ENCODE measurements at regions not wholly inside any gene's neighbourhood (a gene's known extent, or its start where the extent isn't known, plus 50 kb on each side); places are given as distances from the start of the nearest gene placed in this dataset.
A peak's percentile ranks its signal among the peaks of the same experiment; 100 is the strongest.
"Not testable (repeated sequence)": the region's sequence is repeated elsewhere in the genome, so short reads cannot be mapped to it uniquely, and the experiment has no call there.

- Histone ChIP-seq H3K4me1 (ENCODE audit: low read length) (peaks cover 28% of the 10 kb centered on the region), H3K9me3 (ENCODE audit: low read length) (no peaks in the 10 kb centered on the region), H3K9me2 (replicated peaks; ENCODE audit: insufficient read depth, low read length) (no peaks in the 10 kb centered on the region), H3K36me3 (ENCODE audit: insufficient read depth, low read length) (no peaks in the 10 kb centered on the region), H3K27me3 (ENCODE audit: low read length) (no peaks in the 10 kb centered on the region), H3K4me3 (ENCODE audit: low read length) (no peak overlapping the region), H3K9ac (ENCODE audit: low read length) (no peak overlapping the region), H3K79me2 (ENCODE audit: low read length) (no peaks in the 10 kb centered on the region), H3K27ac (ENCODE audit: low read length) (no peak overlapping the region), H2AFZ (ENCODE audit: low read length) (no peak overlapping the region), H3K4me2 (ENCODE audit: low read depth, low read length, poor library complexity, severe bottlenecking) (peak overlapping the region; percentile 23), H4K20me1 (ENCODE audit: insufficient read depth, low read depth, low read length) (no peaks in the 10 kb centered on the region)
- no peak for DNase-seq
These were observed 54.4 kb upstream of the CEP85L start for GRCh38 chr6:118705544-118706491.

DNA sequence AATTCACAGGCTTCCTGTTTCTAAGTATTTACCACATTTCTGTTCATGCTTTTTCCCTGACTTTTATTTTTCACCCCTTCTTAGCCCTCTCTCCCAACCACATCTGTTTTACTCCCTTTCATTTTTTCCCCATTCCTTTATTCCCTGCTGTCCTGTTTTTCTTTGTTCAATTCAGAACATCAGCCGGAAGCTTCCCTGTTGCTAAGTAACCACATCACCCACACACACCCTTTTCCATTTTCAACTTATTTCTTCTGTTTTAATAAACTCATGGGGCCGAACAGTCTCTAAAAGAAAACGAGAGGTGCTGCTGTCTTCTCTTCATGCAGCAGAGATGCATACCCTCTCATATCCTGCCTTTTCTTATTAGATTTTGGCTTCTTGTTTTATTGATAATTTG, 53.5 kb upstream of the CEP85L start:
- no peak overlapping the region for H3K4me2 ChIP-seq (ENCODE audit: low read depth, low read length, poor library complexity, severe bottlenecking)

GRCh38 chr6:118701260-118701659, 49.9 kb upstream of the CEP85L start:
- not testable (repeated sequence) for H3K9me3 ChIP-seq (ENCODE audit: low read length); H3K4me2 ChIP-seq (ENCODE audit: low read depth, low read length, poor library complexity, severe bottlenecking); H3K9me2 ChIP-seq (replicated peaks; ENCODE audit: insufficient read depth, low read length); H3K36me3 ChIP-seq (ENCODE audit: insufficient read depth, low read length); H3K27me3 ChIP-seq (ENCODE audit: low read length); H2AFZ ChIP-seq (ENCODE audit: low read length); H3K9ac ChIP-seq (ENCODE audit: low read length); H4K20me1 ChIP-seq (ENCODE audit: insufficient read depth, low read depth, low read length); H3K27ac ChIP-seq (ENCODE audit: low read length); DNase-seq; H3K4me3 ChIP-seq (ENCODE audit: low read length); H3K79me2 ChIP-seq (ENCODE audit: low read length)
- peaks cover 19% of the 10 kb centered on the region for H3K4me1 ChIP-seq (ENCODE audit: low read length)

More for the DNA sequence above, 53.5 kb upstream of the CEP85L start:
- Histone ChIP-seq H3K27me3 (ENCODE audit: low read length) (no peaks in the 10 kb centered on the region), H3K4me1 (ENCODE audit: low read length) (peaks cover 19% of the 10 kb centered on the region), H4K20me1 (ENCODE audit: insufficient read depth, low read depth, low read length) (no peaks in the 10 kb centered on the region), H3K9ac (ENCODE audit: low read length) (no peak overlapping the region), H3K4me3 (ENCODE audit: low read length) (no peak overlapping the region), H3K79me2 (ENCODE audit: low read length) (no peaks in the 10 kb centered on the region), H3K36me3 (ENCODE audit: insufficient read depth, low read length) (no peaks in the 10 kb centered on the region), H3K9me2 (replicated peaks; ENCODE audit: insufficient read depth, low read length) (no peaks in the 10 kb centered on the region), H3K9me3 (ENCODE audit: low read length) (no peaks in the 10 kb centered on the region), H2AFZ (ENCODE audit: low read length) (no peak overlapping the region), H3K27ac (ENCODE audit: low read length) (no peak overlapping the region)
- DNase-seq, result no peak

All from Karpas-422 (cell line).